SK-N-SH treated with all-trans-retinoic acid at 6 μM for 48 hours (cell line): ENCODE measurements at regions not wholly inside any gene's neighbourhood (a gene's known extent, or its start where the extent isn't known, plus 50 kb on each side); places are given as distances from the start of the nearest gene placed in this dataset.

Source experiments
- ATAC-seq: fragments of 200-7000 bp; cut with Tn5 transposase; 3 replicates; pipeline ENCODE4 v1.9.1; 2020; ENCODE audit warnings: mild to moderate bottlenecking, moderate library complexity
- ARNTL ChIP-seq: fragments of 450-650 bp; formaldehyde crosslinking; IDR thresholded peaks from 2 replicates; pipeline ENCODE4 v1.5.0; 2020; ENCODE audit warnings: low read depth, mild to moderate bottlenecking, moderate library complexity, borderline replicate concordance
- BACH2 ChIP-seq: fragments of 250-450 bp; sonication (Bioruptor Pico); IDR thresholded peaks from 2 replicates; pipeline ENCODE4 v1.9.0; 2021; ENCODE audit warnings: mild to moderate bottlenecking, borderline replicate concordance
- ESRRG ChIP-seq: fragments of 250-450 bp; sonication (Bioruptor Pico); IDR thresholded peaks from 2 replicates; pipeline ENCODE4 v1.6.1; 2021; ENCODE audit warnings: mild to moderate bottlenecking
- ISL1 ChIP-seq: fragments of 250-450 bp; sonication (Bioruptor Pico); IDR thresholded peaks from 2 replicates; pipeline ENCODE4 v2.1.2; 2022; ENCODE audit warnings: mild to moderate bottlenecking, moderate library complexity
- OSR1 ChIP-seq: fragments of 250-450 bp; sonication (Bioruptor Pico); IDR thresholded peaks from 2 replicates; pipeline ENCODE4 v1.8.0; 2022; ENCODE audit warnings: moderate library complexity, mild to moderate bottlenecking, inconsistent platforms
- PPARA ChIP-seq: fragments of 250-450 bp; sonication (Bioruptor Pico); IDR thresholded peaks from 2 replicates; pipeline ENCODE4 v1.5.0; 2020; ENCODE audit warnings: mild to moderate bottlenecking, borderline replicate concordance
- RARB ChIP-seq: fragments of 250-450 bp; sonication (Bioruptor Pico); IDR thresholded peaks from 2 replicates; pipeline ENCODE4 v1.8.0; 2021; ENCODE audit warnings: mild to moderate bottlenecking, moderate library complexity
- TCF4 ChIP-seq: fragments of 250-450 bp; sonication (Bioruptor Pico); IDR thresholded peaks from 2 replicates; pipeline ENCODE4 v1.8.0; 2021; ENCODE audit warnings: mild to moderate bottlenecking, moderate library complexity, borderline replicate concordance
- ZC3H10 ChIP-seq: fragments of 250-450 bp; sonication (Bioruptor Pico); IDR thresholded peaks from 2 replicates; pipeline ENCODE4 v1.5.1; 2021; ENCODE audit warnings: mild to moderate bottlenecking, moderate library complexity
- ZNF565 ChIP-seq: fragments of 450-650 bp; formaldehyde crosslinking; conservative IDR thresholded peaks from 2 replicates; pipeline ENCODE4 v1.5.0; 2020; ENCODE audit warnings: low read depth, mild to moderate bottlenecking, moderate library complexity
- ZNF70 ChIP-seq: fragments of 450-650 bp; formaldehyde crosslinking; IDR thresholded peaks from 2 replicates; pipeline ENCODE4 v1.5.0; 2020; ENCODE audit warnings: mild to moderate bottlenecking, moderate library complexity
- ZNF8 ChIP-seq: fragments of 450-650 bp; formaldehyde crosslinking; IDR thresholded peaks from 2 replicates; pipeline ENCODE4 v1.5.0; 2020; ENCODE audit warnings: mild to moderate bottlenecking, moderate library complexity
- TF ChIP-seq, protein P1 (sequence below): fragments of 250-450 bp; sonication (Bioruptor Pico); IDR thresholded peaks from 2 replicates; pipeline ENCODE4 v1.5.0; 2020; ENCODE audit warnings: mild to moderate bottlenecking, moderate library complexity
- TF ChIP-seq, protein P2 (sequence below): fragments of 250-450 bp; sonication (Bioruptor Pico); IDR thresholded peaks from 2 replicates; pipeline ENCODE4 v1.5.1; 2021; ENCODE audit warnings: mild to moderate bottlenecking, moderate library complexity
- TF ChIP-seq, protein P3 (sequence below): fragments of 250-450 bp; sonication (Bioruptor Pico); IDR thresholded peaks from 2 replicates; pipeline ENCODE4 v1.8.0; 2020; ENCODE audit warnings: mild to moderate bottlenecking, moderate library complexity, borderline replicate concordance

DNA sequence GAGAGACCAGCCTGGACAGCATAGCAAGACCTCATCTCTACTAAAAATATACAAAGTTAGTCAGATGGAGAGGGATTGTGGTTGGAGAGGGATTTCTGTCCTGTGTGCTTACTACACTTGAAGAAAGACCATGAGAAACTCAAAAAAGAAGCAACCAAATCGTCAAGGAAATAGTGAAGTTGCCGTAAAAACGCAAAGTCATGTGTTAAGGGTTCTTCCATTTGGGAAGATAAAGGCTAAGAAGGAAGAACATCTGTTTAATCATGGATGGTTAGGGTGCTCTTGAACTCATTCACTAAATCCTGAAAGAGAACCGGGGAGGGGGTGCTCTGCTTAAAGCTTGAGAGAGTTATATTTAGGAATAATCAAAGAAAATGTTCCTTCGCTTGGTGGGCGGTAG, 59.8 kb upstream of the KDM7A start (continued):
- TF ChIP-seq, protein P1, sequence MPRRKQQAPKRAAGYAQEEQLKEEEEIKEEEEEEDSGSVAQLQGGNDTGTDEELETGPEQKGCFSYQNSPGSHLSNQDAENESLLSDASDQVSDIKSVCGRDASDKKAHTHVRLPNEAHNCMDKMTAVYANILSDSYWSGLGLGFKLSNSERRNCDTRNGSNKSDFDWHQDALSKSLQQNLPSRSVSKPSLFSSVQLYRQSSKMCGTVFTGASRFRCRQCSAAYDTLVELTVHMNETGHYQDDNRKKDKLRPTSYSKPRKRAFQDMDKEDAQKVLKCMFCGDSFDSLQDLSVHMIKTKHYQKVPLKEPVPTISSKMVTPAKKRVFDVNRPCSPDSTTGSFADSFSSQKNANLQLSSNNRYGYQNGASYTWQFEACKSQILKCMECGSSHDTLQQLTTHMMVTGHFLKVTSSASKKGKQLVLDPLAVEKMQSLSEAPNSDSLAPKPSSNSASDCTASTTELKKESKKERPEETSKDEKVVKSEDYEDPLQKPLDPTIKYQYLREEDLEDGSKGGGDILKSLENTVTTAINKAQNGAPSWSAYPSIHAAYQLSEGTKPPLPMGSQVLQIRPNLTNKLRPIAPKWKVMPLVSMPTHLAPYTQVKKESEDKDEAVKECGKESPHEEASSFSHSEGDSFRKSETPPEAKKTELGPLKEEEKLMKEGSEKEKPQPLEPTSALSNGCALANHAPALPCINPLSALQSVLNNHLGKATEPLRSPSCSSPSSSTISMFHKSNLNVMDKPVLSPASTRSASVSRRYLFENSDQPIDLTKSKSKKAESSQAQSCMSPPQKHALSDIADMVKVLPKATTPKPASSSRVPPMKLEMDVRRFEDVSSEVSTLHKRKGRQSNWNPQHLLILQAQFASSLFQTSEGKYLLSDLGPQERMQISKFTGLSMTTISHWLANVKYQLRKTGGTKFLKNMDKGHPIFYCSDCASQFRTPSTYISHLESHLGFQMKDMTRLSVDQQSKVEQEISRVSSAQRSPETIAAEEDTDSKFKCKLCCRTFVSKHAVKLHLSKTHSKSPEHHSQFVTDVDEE (CRISPR knock-in tag), result no peak
- TF ChIP-seq PPARA (CRISPR knock-in tag) (no peak), OSR1 (CRISPR knock-in tag) (no peak), ISL1 (CRISPR knock-in tag) (no peak), ARNTL (CRISPR knock-in tag) (no peak)

DNA sequence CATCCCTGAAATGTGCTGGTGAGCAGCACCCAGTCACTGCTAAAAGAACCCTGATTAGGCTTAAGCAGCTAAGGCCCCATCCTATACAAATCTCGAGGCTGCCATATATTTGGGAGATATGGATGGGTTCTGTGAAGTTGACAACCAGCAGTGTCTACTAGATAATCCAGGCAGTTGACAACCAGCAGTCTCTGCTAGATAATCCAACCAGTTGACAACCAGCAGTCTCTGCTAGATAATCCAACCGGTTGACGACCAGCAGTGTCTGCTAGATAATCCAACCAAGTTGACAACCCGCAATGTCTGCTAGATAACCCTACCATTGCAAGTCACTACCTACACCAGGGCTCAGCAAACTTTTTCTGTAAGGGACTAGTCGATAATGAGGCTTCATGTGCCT, 58.3 kb upstream of the KDM7A start:
- no peak for ATAC-seq

DNA sequence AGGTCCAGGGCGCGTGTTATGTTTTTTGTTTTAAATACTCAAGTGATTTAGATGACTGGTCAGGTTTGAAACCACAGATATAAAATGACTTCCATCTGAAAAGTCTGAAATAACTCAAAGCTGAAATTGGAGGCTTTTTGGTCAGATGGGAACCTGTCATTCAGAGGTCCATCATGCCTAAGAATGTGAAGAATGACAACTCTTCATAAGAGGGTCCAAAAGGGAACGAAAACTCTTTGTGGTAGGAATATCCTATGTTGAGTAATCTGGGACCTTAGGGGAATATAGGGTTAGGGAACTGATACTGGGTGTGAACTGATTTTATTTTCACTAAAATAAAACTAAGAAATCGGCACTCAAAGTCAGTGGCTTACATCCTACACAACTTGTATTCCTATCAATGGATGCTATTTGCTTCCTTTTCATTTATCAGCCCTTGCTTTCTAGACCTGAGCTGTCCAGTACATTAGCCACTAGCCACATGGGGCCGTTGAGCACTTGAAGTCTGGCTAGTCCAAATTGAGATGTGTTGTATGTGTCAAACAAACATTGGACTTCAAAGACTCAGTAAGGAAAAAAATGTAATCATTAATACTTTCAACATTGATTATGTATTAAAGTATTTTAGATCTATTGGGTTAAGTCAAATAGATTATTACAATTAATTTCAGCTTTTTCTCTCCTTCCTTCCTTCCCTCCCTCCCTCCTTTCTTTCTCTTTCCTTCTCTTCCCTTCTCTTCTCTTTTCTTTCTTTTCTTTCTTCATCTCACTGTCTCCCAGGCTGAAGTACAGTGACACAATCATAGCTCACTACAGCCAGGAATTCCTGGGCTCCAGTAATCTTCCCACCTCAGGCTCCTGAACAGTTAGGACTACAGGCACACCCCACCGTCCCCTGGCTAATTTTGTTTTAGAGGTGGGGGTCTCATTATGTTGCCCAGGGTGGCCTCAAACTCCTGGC, 56.5 kb upstream of the KDM7A start:
- TF ChIP-seq ESRRG (CRISPR knock-in tag) (no peak), ZC3H10 (CRISPR knock-in tag) (no peak), BACH2 (CRISPR knock-in tag) (no peak), RARB (CRISPR knock-in tag) (no peak), TCF4 (CRISPR knock-in tag) (no peak), PPARA (CRISPR knock-in tag) (no peak), ZNF8 (no peak), ISL1 (CRISPR knock-in tag) (no peak)
- TF ChIP-seq, protein P1 (CRISPR knock-in tag), result no peak
- TF ChIP-seq, protein P2, sequence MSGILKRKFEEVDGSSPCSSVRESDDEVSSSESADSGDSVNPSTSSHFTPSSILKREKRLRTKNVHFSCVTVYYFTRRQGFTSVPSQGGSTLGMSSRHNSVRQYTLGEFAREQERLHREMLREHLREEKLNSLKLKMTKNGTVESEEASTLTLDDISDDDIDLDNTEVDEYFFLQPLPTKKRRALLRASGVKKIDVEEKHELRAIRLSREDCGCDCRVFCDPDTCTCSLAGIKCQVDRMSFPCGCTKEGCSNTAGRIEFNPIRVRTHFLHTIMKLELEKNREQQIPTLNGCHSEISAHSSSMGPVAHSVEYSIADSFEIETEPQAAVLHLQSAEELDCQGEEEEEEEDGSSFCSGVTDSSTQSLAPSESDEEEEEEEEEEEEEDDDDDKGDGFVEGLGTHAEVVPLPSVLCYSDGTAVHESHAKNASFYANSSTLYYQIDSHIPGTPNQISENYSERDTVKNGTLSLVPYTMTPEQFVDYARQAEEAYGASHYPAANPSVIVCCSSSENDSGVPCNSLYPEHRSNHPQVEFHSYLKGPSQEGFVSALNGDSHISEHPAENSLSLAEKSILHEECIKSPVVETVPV (CRISPR knock-in tag), result no peak
- TF ChIP-seq, all 23 proteins: peak for 0
- no peak for ATAC-seq

More for the DNA sequence above, 58.3 kb upstream of the KDM7A start:
- TF ChIP-seq, protein P1 (CRISPR knock-in tag), result no peak
- TF ChIP-seq ARNTL (CRISPR knock-in tag), result no peak
- no peak for TF ChIP-seq ZNF8
- TF ChIP-seq PPARA (CRISPR knock-in tag), result no peak
- TF ChIP-seq, protein P3, sequence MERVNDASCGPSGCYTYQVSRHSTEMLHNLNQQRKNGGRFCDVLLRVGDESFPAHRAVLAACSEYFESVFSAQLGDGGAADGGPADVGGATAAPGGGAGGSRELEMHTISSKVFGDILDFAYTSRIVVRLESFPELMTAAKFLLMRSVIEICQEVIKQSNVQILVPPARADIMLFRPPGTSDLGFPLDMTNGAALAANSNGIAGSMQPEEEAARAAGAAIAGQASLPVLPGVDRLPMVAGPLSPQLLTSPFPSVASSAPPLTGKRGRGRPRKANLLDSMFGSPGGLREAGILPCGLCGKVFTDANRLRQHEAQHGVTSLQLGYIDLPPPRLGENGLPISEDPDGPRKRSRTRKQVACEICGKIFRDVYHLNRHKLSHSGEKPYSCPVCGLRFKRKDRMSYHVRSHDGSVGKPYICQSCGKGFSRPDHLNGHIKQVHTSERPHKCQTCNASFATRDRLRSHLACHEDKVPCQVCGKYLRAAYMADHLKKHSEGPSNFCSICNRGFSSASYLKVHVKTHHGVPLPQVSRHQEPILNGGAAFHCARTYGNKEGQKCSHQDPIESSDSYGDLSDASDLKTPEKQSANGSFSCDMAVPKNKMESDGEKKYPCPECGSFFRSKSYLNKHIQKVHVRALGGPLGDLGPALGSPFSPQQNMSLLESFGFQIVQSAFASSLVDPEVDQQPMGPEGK (CRISPR knock-in tag), result no peak
- TF ChIP-seq RARB (CRISPR knock-in tag), result no peak
- TF ChIP-seq TCF4 (CRISPR knock-in tag), result no peak
- no peak for TF ChIP-seq ZNF70 (CRISPR knock-in tag)
- no peak for TF ChIP-seq ZNF565 (CRISPR knock-in tag)
- TF ChIP-seq, all 23 proteins: peak for 0
